T-helper 22 cell (primary cell): ENCODE measurements at regions not wholly inside any gene's neighbourhood (a gene's known extent, or its start where the extent isn't known, plus 50 kb on each side); places are given as distances from the start of the nearest gene placed in this dataset.

ENCODE experiments used
- DNase-seq: peaks from one replicate; pipeline ENCODE4 v3.0.0-alpha.2; 2020; ENCODE audit warnings: low read depth

- no peak for DNase-seq
Observed at GRCh38 chr12:25005376-25005775, 56.5 kb upstream of the BCAT1 start.

GRCh38 chr12:25004447-25004846 lies 55.5 kb upstream of the BCAT1 start:
- no peak for DNase-seq

GRCh38 chr12:25001311-25001710 lies 52.4 kb upstream of the BCAT1 start:
- no peak for DNase-seq
